ENCODE measurements at regions not wholly inside any gene's neighbourhood (a gene's known extent, or its start where the extent isn't known, plus 50 kb on each side); places are given as distances from the start of the nearest gene placed in this dataset.

DNA sequence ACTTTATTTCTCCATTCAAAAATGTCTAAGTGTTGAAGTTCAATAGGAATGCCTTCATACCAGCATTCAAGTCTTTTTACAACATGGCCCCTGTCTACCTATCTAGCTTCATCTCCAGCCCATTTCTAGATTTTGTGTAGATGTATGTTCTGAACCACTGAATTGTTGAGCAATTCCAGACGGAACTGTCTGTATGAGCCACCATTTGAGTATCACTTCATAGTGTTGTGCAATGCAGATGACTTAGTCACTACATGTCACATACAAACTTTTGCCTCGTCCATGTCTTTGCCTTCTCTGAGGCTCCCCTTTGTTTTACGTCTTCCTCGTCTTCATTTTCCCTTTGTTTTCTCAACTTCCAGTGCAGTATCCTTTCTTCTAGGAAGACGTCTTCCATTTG is 118.1 kb downstream of the INHBA start (continued):
- TF ChIP-seq POU2F2 (IDR thresholded peaks at IDR 0.05; ENCODE audit: borderline replicate concordance, low read depth, low read length) (no peak), KLF5 (IDR thresholded peaks at IDR 0.05; ENCODE audit: partially characterized antibody) (no peak), NRF1 (conservative IDR thresholded peaks at IDR 0.05; ENCODE audit: low read depth, low read length) (no peak), CHD2 (IDR thresholded peaks at IDR 0.05; ENCODE audit: borderline replicate concordance, low read depth, low read length) (no peak), EZH2 (IDR thresholded peaks at IDR 0.05; ENCODE audit: borderline replicate concordance, control insufficient read depth, low read depth, low read length) (no peak)
- TF ChIP-seq, protein P1, sequence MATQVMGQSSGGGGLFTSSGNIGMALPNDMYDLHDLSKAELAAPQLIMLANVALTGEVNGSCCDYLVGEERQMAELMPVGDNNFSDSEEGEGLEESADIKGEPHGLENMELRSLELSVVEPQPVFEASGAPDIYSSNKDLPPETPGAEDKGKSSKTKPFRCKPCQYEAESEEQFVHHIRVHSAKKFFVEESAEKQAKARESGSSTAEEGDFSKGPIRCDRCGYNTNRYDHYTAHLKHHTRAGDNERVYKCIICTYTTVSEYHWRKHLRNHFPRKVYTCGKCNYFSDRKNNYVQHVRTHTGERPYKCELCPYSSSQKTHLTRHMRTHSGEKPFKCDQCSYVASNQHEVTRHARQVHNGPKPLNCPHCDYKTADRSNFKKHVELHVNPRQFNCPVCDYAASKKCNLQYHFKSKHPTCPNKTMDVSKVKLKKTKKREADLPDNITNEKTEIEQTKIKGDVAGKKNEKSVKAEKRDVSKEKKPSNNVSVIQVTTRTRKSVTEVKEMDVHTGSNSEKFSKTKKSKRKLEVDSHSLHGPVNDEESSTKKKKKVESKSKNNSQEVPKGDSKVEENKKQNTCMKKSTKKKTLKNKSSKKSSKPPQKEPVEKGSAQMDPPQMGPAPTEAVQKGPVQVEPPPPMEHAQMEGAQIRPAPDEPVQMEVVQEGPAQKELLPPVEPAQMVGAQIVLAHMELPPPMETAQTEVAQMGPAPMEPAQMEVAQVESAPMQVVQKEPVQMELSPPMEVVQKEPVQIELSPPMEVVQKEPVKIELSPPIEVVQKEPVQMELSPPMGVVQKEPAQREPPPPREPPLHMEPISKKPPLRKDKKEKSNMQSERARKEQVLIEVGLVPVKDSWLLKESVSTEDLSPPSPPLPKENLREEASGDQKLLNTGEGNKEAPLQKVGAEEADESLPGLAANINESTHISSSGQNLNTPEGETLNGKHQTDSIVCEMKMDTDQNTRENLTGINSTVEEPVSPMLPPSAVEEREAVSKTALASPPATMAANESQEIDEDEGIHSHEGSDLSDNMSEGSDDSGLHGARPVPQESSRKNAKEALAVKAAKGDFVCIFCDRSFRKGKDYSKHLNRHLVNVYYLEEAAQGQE (IDR thresholded peaks at IDR 0.05; ENCODE audit: low read depth, low read length) = no peak

DNA sequence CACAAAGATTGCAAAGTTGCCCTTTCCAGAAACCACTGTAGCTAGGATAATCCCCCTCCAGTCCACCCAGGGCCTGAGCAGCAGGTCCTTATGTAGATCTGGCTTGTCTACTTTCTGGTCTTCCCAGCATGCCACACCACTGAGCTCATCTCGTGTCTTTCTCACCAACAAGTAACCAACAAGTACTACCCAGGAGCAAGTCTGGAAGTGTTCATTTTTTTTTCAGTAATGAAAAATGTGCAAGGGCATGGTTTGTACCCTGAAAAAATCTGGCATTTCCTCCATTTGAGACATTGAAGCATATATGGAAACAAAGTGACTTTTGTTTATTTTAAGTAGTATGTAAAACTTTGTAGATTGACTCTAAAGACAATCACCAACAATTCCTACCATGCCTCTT is 120.8 kb downstream of the INHBA start:
- SMC1A ChIA-PET (ENCODE audit: uncharacterized antibody, unreplicated experiment) = interaction anchor here (1.2 kb wide), 1 partner anchor 10 kb away, joined by 3 read pairs; no protein-coding TSS in a partner anchor
- Histone ChIP-seq H3K9me3 (replicated peaks; ENCODE audit: control insufficient read depth, insufficient read depth, low read length) (no peaks in the 10 kb centered on the region), H4K20me1 (ENCODE audit: control insufficient read depth, insufficient read depth) (no peaks in the 10 kb centered on the region), H3K4me1 (ENCODE audit: control insufficient read depth, insufficient read depth, low read length) (no peaks in the 10 kb centered on the region), H3K4me3 (no peak overlapping the region), H3K9ac (ENCODE audit: control insufficient read depth, insufficient read depth, low read length) (no peak overlapping the region), H3K4me2 (ENCODE audit: control insufficient read depth, insufficient read depth) (no peak overlapping the region), H3K36me3 (ENCODE audit: control insufficient read depth in 2 of 2, insufficient read depth in 2 of 2, low read length in 1 of 2) (no peaks in the 10 kb centered on the region), H2AFZ (ENCODE audit: control insufficient read depth, low read depth, low read length) (no peak overlapping the region), H3K27ac (ENCODE audit: control insufficient read depth, insufficient read depth) (no peak overlapping the region), H3K27me3 (replicated peaks in 1 of 2; ENCODE audit: control insufficient read depth in 2 of 2, insufficient read depth in 2 of 2, low read length in 1 of 2) (no peaks in the 10 kb centered on the region), H3K79me2 (ENCODE audit: control insufficient read depth, insufficient read depth, low read length) (no peaks in the 10 kb centered on the region)
- POLR2A ChIA-PET = no interaction called here
- RAD21 ChIA-PET (ENCODE audit: unreplicated experiment) = no interaction called here
- no peak for ATAC-seq
- BruUV-seq (replicated peaks) = no TSS peak
- WGBS (ENCODE audit: insufficient coverage, insufficient replicate concordance, low lambda C conversion rate, missing lambda C conversion rate) = 0% methylated on average over 1 of the region's 1 CpG
- intact Hi-C loops (cut with micrococcal nuclease; ENCODE audit: unreplicated experiment) (no loop called here), in situ Hi-C loops (cut with MboI) (no loop called here)
- no peak for FAIRE-seq
- CTCF ChIA-PET = no interaction called here
- no peak for DNase-seq (ENCODE audit: low read depth, low spot score)
- TF ChIP-seq, protein P2, sequence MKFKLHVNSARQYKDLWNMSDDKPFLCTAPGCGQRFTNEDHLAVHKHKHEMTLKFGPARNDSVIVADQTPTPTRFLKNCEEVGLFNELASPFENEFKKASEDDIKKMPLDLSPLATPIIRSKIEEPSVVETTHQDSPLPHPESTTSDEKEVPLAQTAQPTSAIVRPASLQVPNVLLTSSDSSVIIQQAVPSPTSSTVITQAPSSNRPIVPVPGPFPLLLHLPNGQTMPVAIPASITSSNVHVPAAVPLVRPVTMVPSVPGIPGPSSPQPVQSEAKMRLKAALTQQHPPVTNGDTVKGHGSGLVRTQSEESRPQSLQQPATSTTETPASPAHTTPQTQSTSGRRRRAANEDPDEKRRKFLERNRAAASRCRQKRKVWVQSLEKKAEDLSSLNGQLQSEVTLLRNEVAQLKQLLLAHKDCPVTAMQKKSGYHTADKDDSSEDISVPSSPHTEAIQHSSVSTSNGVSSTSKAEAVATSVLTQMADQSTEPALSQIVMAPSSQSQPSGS (IDR thresholded peaks at IDR 0.05; ENCODE audit: low read length) = no peak
- no peak for TF ChIP-seq POLR2A (IDR thresholded peaks at IDR 0.05; ENCODE audit: low read depth, low read length)
- TF ChIP-seq BRCA1 (IDR thresholded peaks at IDR 0.05; ENCODE audit: low read depth, low read length) = no peak
- TF ChIP-seq, protein P3, sequence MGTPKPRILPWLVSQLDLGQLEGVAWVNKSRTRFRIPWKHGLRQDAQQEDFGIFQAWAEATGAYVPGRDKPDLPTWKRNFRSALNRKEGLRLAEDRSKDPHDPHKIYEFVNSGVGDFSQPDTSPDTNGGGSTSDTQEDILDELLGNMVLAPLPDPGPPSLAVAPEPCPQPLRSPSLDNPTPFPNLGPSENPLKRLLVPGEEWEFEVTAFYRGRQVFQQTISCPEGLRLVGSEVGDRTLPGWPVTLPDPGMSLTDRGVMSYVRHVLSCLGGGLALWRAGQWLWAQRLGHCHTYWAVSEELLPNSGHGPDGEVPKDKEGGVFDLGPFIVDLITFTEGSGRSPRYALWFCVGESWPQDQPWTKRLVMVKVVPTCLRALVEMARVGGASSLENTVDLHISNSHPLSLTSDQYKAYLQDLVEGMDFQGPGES (IDR thresholded peaks at IDR 0.05) = no peak
- no peak for TF ChIP-seq BHLHE40 (IDR thresholded peaks at IDR 0.05; ENCODE audit: borderline replicate concordance in 1 of 2, low read depth in 2 of 2, low read length in 1 of 2)
- TF ChIP-seq SIN3A (IDR thresholded peaks at IDR 0.05; ENCODE audit: low read depth, low read length) = no peak
- TF ChIP-seq NFIC (IDR thresholded peaks at IDR 0.05; ENCODE audit: low read depth, low read length) = no peak
- no peak for TF ChIP-seq CHD4 (IDR thresholded peaks at IDR 0.05)
- no peak for TF ChIP-seq LARP7 (IDR thresholded peaks at IDR 0.05)
- TF ChIP-seq SP1 (IDR thresholded peaks at IDR 0.05; ENCODE audit: low read depth, low read length) = no peak
- TF ChIP-seq STAT3 (IDR thresholded peaks at IDR 0.05; ENCODE audit: low read depth, low read length) = no peak

All from GM12878 (cell line).